ENCODE measurements at regions not wholly inside any gene's neighbourhood (a gene's known extent, or its start where the extent isn't known, plus 50 kb on each side); places are given as distances from the start of the nearest gene placed in this dataset.

- Histone ChIP-seq H3K36me3 (ENCODE audit: control insufficient read depth, insufficient read depth, low read length) (no peaks in the 10 kb centered on the region), H3K4me3 (ENCODE audit: low read depth in 2 of 2, low read length in 2 of 2) (no peak overlapping the region), H3K9me3 (ENCODE audit: control insufficient read depth, insufficient read depth, low read depth, low read length) (no peaks in the 10 kb centered on the region), H3K27me3 (ENCODE audit: control insufficient read depth, insufficient read depth, low read length) (no peaks in the 10 kb centered on the region), H3K27ac (ENCODE audit: low read length) (peak overlapping the region; percentile 17; the same call in 1 of the 2 replicates), H3K4me1 (ENCODE audit: control insufficient read depth, insufficient read depth, low read length) (peaks cover 2% of the 10 kb centered on the region; the same call in 1 of the 2 replicates)
- CTCF ChIA-PET: no interaction called here
- intact Hi-C loops (cut with micrococcal nuclease; ENCODE audit: unreplicated experiment): no loop called here
- in situ Hi-C loops (cut with HindIII; ENCODE audit: low pct_unique_long_range_greater_than_20kb, low sequenced_read_pairs): no loop called here
- TF ChIP-seq TCF7L2 (IDR thresholded peaks at IDR 0.05; ENCODE audit: low read depth, low read length): no peak
- no peak for TF ChIP-seq SIN3A (IDR thresholded peaks at IDR 0.05; ENCODE audit: borderline replicate concordance, insufficient read depth, low read depth, low read length)
- TF ChIP-seq POLR2AphosphoS5 (IDR thresholded peaks at IDR 0.05; ENCODE audit: low read depth, low read length): no peak
- no peak for TF ChIP-seq REST (IDR thresholded peaks at IDR 0.05; ENCODE audit: insufficient read depth in 1 of 2, low read depth in 2 of 2, low read length in 1 of 2)
- TF ChIP-seq CTCF (IDR thresholded peaks at IDR 0.05): no peak
- ATAC-seq: no peak
- POLR2A ChIA-PET: no interaction called here
- no peak for DNase-seq (ENCODE audit: low read depth, low spot score)
- no TSS peak for BruUV-seq (replicated peaks)
Observed at GRCh38 chr12:58368001-58368400, 426.6 kb downstream of the ATP23 start.

- ChIA-PET POLR2A (no interaction called here), CTCF (no interaction called here)
- ATAC-seq (no peak), DNase-seq (ENCODE audit: low read depth, low spot score) (no peak)
- Histone ChIP-seq H3K4me3 (ENCODE audit: low read depth in 2 of 2, low read length in 2 of 2) (no peak overlapping the region), H3K36me3 (ENCODE audit: control insufficient read depth, insufficient read depth, low read length) (no peaks in the 10 kb centered on the region), H3K27me3 (ENCODE audit: control insufficient read depth, insufficient read depth, low read length) (no peaks in the 10 kb centered on the region), H3K9me3 (ENCODE audit: control insufficient read depth, insufficient read depth, low read depth, low read length) (no peaks in the 10 kb centered on the region), H3K4me1 (ENCODE audit: control insufficient read depth, insufficient read depth, low read length) (no peaks in the 10 kb centered on the region; the same call in 1 of the 2 replicates), H3K27ac (ENCODE audit: low read length) (no peak overlapping the region; the same call in 1 of the 2 replicates)
- TF ChIP-seq TCF7L2 (IDR thresholded peaks at IDR 0.05; ENCODE audit: low read depth, low read length): no peak
- no peak for TF ChIP-seq SIN3A (IDR thresholded peaks at IDR 0.05; ENCODE audit: borderline replicate concordance, insufficient read depth, low read depth, low read length)
- no peak for TF ChIP-seq REST (IDR thresholded peaks at IDR 0.05; ENCODE audit: insufficient read depth in 1 of 2, low read depth in 2 of 2, low read length in 1 of 2)
- no peak for TF ChIP-seq CTCF (IDR thresholded peaks at IDR 0.05)
- TF ChIP-seq POLR2AphosphoS5 (IDR thresholded peaks at IDR 0.05; ENCODE audit: low read depth, low read length): no peak
- in situ Hi-C loops (cut with HindIII; ENCODE audit: low pct_unique_long_range_greater_than_20kb, low sequenced_read_pairs): no loop called here
- no TSS peak for BruUV-seq (replicated peaks)
- intact Hi-C loops (cut with micrococcal nuclease; ENCODE audit: unreplicated experiment): no loop called here
Observed at GRCh38 chr12:58369576-58369975, 428.2 kb downstream of the ATP23 start.

Data from Panc1 (cell line).